Gastroesophageal sphincter (tissue), 4 donors: ENCODE measurements at regions not wholly inside any gene's neighbourhood (a gene's known extent, or its start where the extent isn't known, plus 50 kb on each side); places are given as distances from the start of the nearest gene placed in this dataset.

Source experiments
- ATAC-seq: fragments of 150-250 bp; one replicate; pipeline ENCODE4 v1.9.1; 2016; ENCODE audit warnings: mild to moderate bottlenecking, moderate library complexity
- H3K27ac ChIP-seq, 4 donors: fragments of 200-600 bp; sonication (generic) in 3 of 4; 1 replicate in 3 of 4; 2 replicates in 1 of 4; pipeline ENCODE4 v1.5.1; 2016 to 2019
- H3K27me3 ChIP-seq: fragments of 200-600 bp; sonication (generic); one replicate; pipeline ENCODE4 v1.5.1; 2019
- H3K36me3 ChIP-seq, 2 donors: fragments of 200-600 bp; sonication (generic); one replicate each; pipeline ENCODE4 v1.5.1; 2019; ENCODE audit warnings: control low read depth in 1 of 2
- H3K4me1 ChIP-seq, 3 donors: fragments of 200-600 bp; sonication (generic); 1 replicate in 2 of 3; 2 replicates in 1 of 3; pipeline ENCODE4 v1.5.1; 2016 to 2019; ENCODE audit warnings: control low read depth in 2 of 3
- H3K4me3 ChIP-seq, 2 donors: fragments of 200-600 bp; sonication (generic); one replicate each; pipeline ENCODE4 v1.5.1; 2019; ENCODE audit warnings: mild to moderate bottlenecking in 1 of 2, moderate library complexity in 1 of 2
- H3K9me3 ChIP-seq, 3 donors: fragments of 200-600 bp; sonication (generic); one replicate each; pipeline ENCODE4 v1.5.1; 2017 to 2019; ENCODE audit warnings: control low read depth in 2 of 3
- CTCF ChIP-seq, 4 experiments: fragments of 200-600 bp in 2 of 4; fragments of 450-650 bp in 2 of 4; sonication (generic) in 1 of 4; IDR thresholded peaks; one replicate each; pipeline ENCODE4 v1.5.1; 2017 to 2019; ENCODE audit warnings: antibody characterized with exemption in 4 of 4, mild to moderate bottlenecking in 2 of 4, moderate library complexity in 2 of 4
- EP300 ChIP-seq: sonication (generic); formaldehyde crosslinking; IDR thresholded peaks from one replicate; pipeline ENCODE4 v1.6.1; 2017; ENCODE audit warnings: antibody characterized with exemption, mild to moderate bottlenecking
- POLR2A ChIP-seq, 2 donors: fragments of 450-650 bp; IDR thresholded peaks; one replicate each; pipeline ENCODE4 v1.6.1; 2017; ENCODE audit warnings: antibody characterized with exemption in 2 of 2, mild to moderate bottlenecking in 2 of 2, moderate library complexity in 1 of 2
- POLR2AphosphoS5 ChIP-seq: sonication (generic); formaldehyde crosslinking; IDR thresholded peaks from one replicate; pipeline ENCODE4 v1.6.1; 2017; ENCODE audit warnings: antibody characterized with exemption
- WGBS, 2 donors: methylation state at CpG; one replicate each; pipeline ENCODE4 v1.1.5; 2018; ENCODE audit warnings: low coverage in 1 of 2; 5-methylcytosine and 5-hydroxymethylcytosine counted together

DNA sequence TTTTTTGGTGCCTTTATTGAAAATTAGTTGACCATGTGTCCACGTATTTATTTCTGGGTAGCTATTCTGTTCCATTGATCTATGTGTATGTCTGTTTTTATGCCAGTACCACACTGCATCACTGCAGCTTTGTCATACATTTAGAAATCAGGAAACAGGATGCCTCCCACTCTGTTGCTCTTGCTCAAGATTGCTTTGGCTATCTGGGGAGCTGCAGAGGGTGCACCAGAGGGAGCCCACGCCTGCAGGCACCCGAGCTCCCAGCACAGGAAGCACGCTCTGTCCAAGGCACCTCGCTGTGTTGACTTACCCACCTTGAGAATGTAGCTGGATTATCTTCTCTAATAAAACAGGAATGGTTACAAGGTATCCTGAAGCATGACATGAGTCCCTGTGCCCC, 301.7 kb downstream of the TCERG1L start:
- Histone ChIP-seq H3K9me3 (no peaks in the 10 kb centered on the region), H3K27me3 (peaks cover 30% of the 10 kb centered on the region), H3K4me3 (no peak overlapping the region), H3K4me1 (no peaks in the 10 kb centered on the region), H3K27ac (no peak overlapping the region), H3K36me3 (no peaks in the 10 kb centered on the region)
- no peak for ATAC-seq
- TF ChIP-seq CTCF (IDR thresholded peaks at IDR 0.05) (no peak), EP300 (no peak), POLR2AphosphoS5 (no peak), POLR2A (IDR thresholded peaks at IDR 0.05) (no peak)
- 68% methylated on average over 5 of the region's 5 CpGs; no CpG with 5 or more reads in 1 of the 2 donors for WGBS, 2 donors

DNA sequence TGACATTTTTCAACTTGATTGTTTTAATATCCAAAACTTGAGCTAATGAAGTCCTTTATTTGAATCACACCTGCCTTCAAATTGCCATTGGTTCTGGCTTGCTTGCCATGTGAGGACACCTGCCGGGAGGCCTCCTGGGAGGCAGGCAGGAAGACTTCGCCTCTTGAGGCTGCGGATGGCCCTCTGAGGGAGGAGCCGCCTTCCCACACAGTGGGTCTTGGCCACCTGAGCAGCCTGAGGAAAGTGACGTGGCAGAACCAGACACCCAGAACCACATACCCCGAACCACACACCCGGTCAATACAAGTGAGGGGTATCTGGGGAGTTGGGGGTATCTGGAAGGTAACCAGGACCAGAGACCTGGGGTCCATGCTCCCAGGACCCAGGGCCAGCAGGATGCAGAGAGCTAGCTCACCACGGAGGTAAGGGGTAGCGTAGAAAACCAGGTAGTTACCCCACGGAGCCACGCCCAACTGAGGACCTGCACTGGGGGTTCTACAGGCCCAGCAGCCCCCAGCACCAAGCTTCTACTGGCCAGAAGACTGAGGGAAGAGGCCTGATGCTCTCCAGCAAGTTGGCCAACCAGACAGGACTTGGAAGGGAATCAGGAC, 300.5 kb downstream of the TCERG1L start:
- Histone ChIP-seq H3K4me3 (no peak overlapping the region), H3K27me3 (peaks cover 30% of the 10 kb centered on the region), H3K4me1 (no peaks in the 10 kb centered on the region), H3K27ac (no peak overlapping the region), H3K36me3 (no peaks in the 10 kb centered on the region), H3K9me3 (no peaks in the 10 kb centered on the region)
- WGBS, 2 donors = 100% methylated on average over 1 to 2 of the region's 11 CpGs
- no peak for ATAC-seq
- TF ChIP-seq CTCF (IDR thresholded peaks at IDR 0.05) (no peak), EP300 (no peak), POLR2A (IDR thresholded peaks at IDR 0.05) (no peak), POLR2AphosphoS5 (no peak)

DNA sequence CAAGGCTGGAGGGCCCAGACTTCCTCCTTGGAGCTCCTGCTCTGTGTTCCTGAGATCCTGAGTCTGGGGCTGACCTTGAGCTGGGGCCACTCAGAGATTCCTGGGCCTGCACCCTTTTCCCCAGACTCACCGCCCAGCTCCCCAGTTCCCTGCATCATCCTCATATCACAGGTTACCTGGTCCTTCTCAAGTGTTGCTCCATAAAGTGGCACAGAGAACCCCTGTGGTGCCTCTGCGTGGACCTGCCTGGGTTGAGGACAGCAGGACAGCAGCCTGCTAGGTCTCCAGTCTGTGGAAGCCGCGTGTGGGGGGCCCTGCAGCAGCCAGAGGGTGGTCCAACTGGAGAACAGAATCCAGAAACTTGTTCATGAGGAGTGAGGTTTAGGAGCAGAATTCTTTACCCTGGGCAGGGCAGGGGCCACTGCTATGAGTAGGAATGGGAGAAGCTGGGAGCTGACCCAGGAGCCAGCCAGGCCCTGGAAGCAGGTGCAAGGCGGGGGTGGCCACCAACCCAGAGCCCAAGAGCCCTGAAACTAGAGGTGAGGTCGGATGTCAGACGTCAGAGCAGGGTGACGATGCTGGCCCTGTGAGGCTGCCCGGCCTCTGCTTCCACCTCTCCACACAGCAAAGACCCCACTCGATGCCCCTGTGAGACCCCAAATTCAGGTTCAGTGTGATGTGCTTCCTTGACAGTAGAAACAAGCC, 299.4 kb downstream of the TCERG1L start:
- ATAC-seq = no peak
- TF ChIP-seq CTCF (IDR thresholded peaks at IDR 0.05) (no peak), POLR2AphosphoS5 (no peak), EP300 (no peak), POLR2A (IDR thresholded peaks at IDR 0.05) (no peak)
- Histone ChIP-seq H3K4me1 (no peaks in the 10 kb centered on the region), H3K27me3 (peaks cover 30% of the 10 kb centered on the region), H3K27ac (no peak overlapping the region), H3K36me3 (no peaks in the 10 kb centered on the region), H3K4me3 (no peak overlapping the region), H3K9me3 (no peaks in the 10 kb centered on the region)
- WGBS, 2 donors = 90% methylated on average over 5 of the region's 10 CpGs; no CpG with 5 or more reads in 1 of the 2 donors

DNA sequence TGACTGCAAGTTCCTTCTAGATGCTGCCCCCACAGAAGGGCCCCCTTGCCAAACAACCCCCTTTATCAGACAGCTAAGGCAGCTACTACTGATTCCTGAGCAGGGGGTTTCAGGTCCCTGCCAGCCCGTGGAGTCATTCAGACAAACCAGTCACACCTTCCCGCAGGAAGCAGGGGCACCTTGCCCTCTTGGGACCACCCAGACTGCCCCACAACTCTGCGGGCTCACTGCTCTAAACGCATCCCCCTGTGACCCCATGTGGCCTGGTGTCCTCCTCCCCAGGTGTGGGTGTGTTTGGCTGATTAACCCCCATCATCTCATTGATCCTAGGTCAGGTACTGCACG, 298.9 kb downstream of the TCERG1L start:
- ATAC-seq = no peak
- H3K27ac ChIP-seq = no peak overlapping the region
- H3K36me3 ChIP-seq = no peaks in the 10 kb centered on the region
- no peak for TF ChIP-seq CTCF (IDR thresholded peaks at IDR 0.05)
- no peak for TF ChIP-seq EP300
- TF ChIP-seq POLR2A (IDR thresholded peaks at IDR 0.05) = no peak
- TF ChIP-seq POLR2AphosphoS5 = no peak
- H3K27me3 ChIP-seq = peaks cover 30% of the 10 kb centered on the region
- H3K4me1 ChIP-seq = no peaks in the 10 kb centered on the region
- H3K4me3 ChIP-seq = no peak overlapping the region
- H3K9me3 ChIP-seq = no peaks in the 10 kb centered on the region
- 52% methylated on average over 4 of the region's 5 CpGs; no CpG with 5 or more reads in 1 of the 2 donors for WGBS, 2 donors

GRCh38 chr10:131013281-131013912, 298.1 kb downstream of the TCERG1L start:
- no peaks in the 10 kb centered on the region for H3K9me3 ChIP-seq
- 71 to 80% methylated on average over 4 to 7 of the region's 17 CpGs for WGBS, 2 donors
- no peaks in the 10 kb centered on the region for H3K4me1 ChIP-seq
- peaks cover 34% of the 10 kb centered on the region for H3K27me3 ChIP-seq
- H3K27ac ChIP-seq = no peak overlapping the region
- TF ChIP-seq POLR2A (IDR thresholded peaks at IDR 0.05) (no peak), POLR2AphosphoS5 (no peak), EP300 (no peak)
- no peak overlapping the region for H3K4me3 ChIP-seq
- ATAC-seq = no peak
- H3K36me3 ChIP-seq = no peaks in the 10 kb centered on the region
